ENCODE measurements at regions not wholly inside any gene's neighbourhood (a gene's known extent, or its start where the extent isn't known, plus 50 kb on each side); places are given as distances from the start of the nearest gene placed in this dataset.

GRCh38 chr10:111297351-111297848 is 220.6 kb downstream of the ADRA2A start:
- TF ChIP-seq POLR2A (IDR thresholded peaks at IDR 0.05) (no peak), CTCF (IDR thresholded peaks at IDR 0.05) (no peak)
